Posterior cingulate gyrus (tissue), 11 donors: ENCODE measurements at regions not wholly inside any gene's neighbourhood (a gene's known extent, or its start where the extent isn't known, plus 50 kb on each side); places are given as distances from the start of the nearest gene placed in this dataset.

Source experiments
- DNase-seq, 10 donors: peaks; one replicate each; pipeline versions ENCODE4 v3.0.0 to v3.0.0-alpha.2; 2020 to 2021; ENCODE audit warnings: mixed read lengths in 3 of 10
- intact Hi-C: fragments of 100-400 bp; cut with DNase I; formaldehyde crosslinking; loops from one replicate; pipeline ENCODE4 v1.15.1; 2023

DNA sequence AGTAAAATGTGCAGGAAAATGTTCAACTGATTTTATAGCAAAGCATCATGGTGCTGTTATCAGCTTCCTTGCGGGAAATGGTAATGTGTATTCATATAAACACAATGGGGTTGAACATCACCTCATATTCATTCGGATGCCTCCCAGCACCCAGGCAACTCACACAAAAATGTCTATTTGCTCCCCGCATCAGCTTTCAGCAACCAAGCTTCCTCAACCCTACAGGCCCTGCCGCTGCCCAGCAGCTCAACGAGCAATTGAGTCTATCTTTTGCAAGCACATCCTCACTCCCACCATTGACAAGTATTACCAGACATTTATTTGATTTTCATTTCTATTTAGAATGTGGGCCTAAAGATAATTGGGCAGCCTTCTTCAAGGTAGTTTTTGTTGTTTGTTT, 2161.4 kb upstream of the PIK3C3 start:
- DNase-seq = no peak
- intact Hi-C loops = no loop called here

DNA sequence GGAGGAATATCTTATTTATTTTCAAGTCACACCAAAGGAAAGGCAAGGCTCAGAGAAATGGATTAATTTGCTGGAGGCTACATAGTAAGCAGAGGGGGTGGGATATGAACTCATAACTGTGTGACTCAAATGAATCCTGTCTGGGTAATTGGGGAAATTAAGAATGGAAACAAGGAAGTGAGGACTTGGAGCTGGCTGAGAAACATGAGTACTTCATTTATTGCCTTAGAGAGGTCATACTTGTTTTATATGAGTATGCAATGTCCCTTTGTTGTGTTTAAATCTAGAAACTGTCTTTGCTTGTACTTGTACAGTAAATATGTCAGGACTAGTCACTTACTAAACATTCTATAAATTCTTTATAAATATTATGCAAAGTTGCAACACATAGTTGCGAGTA, 2166.7 kb upstream of the PIK3C3 start:
- no peak for DNase-seq
- intact Hi-C loops = no loop called here

GRCh38 chr18:39786477-39786876, 2168.6 kb upstream of the PIK3C3 start:
- intact Hi-C loops = no loop called here
- no peak for DNase-seq

DNA sequence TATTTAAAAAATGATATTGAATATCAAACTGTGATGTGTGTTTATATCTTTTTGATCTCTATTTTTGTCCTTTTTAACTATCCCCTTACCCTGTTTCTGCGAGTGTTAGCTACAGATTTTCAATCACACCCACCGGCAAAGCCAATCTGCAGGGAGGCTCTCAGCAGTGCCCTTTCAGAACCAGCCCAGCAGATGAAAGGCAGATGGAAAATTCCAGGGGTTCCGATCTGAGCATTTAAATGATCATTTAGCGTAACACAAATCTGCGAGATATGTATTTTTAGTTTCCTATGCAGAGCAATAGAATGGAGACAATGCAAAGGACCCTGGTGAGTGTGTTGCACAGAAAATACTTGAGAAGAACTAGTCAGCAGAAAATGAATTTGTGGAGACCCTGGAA, 2170.5 kb upstream of the PIK3C3 start:
- intact Hi-C loops = no loop called here
- DNase-seq = no peak

- intact Hi-C loops = no loop called here
- peak in 3 of 10 donors; percentile 14 to 16 (median 14) for DNase-seq
These were observed 2173.5 kb upstream of the PIK3C3 start for GRCh38 chr18:39781565-39781964.

DNA sequence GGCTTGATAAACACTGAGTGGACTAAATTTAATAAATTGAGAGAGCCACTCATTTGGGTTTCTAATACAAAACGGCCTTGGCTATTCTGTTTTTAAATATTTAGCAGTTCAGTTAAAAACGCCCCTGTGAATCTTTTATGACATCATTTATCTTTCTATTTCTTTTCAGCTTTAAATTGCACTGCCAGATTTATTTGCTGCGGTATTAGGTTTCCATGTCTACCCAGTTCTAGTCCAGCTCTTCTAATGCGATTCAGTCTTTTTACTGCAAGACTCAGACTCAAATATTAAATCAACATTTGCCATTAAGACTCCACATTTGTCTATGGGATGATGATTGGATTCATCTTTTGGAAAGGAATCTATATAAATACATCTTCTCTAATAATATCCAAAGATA, 2174.3 kb upstream of the PIK3C3 start:
- DNase-seq = no peak
- intact Hi-C loops = no loop called here

DNA sequence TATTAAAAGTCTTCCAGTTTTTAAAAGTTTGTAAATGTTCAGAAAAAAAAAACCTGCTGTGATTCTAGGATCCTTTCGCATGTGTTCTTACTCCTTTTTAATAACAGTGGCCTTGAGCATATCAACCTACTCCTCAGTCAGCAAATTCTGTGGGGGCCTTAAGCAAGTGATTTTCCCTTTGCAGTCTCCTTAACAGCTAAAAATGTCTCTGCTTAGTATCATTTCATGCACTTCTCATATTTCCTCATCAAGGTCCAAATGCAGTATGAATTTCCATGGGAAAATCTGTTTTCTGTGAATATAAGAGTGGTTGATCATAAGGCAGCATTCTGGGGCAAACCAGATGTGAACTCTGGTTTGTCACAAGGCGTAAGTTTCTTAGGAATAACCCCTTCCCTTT, 2175.1 kb upstream of the PIK3C3 start:
- intact Hi-C loops = no loop called here

DNA sequence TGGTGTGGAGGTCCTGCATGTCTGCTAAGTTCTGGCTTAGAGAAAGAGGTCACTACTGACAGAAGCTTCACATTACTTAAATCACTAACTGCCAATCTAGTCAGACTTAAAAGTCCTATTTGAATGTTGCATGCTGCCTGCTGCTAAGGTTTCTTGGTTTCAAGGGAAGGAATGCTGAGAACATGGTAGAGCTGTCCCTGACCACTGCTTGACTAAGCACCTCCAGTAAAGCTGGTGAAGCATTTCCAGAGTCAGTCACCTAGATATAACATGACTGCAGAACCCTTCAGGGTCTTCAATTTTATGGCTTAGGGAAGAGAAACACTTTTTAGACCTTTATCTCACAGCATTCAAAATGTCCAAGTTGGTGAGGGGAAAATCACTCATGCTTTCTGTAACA, 2178.3 kb upstream of the PIK3C3 start:
- intact Hi-C loops = no loop called here
- no peak for DNase-seq

More for the DNA sequence above, 2175.1 kb upstream of the PIK3C3 start:
- no peak for DNase-seq

DNA sequence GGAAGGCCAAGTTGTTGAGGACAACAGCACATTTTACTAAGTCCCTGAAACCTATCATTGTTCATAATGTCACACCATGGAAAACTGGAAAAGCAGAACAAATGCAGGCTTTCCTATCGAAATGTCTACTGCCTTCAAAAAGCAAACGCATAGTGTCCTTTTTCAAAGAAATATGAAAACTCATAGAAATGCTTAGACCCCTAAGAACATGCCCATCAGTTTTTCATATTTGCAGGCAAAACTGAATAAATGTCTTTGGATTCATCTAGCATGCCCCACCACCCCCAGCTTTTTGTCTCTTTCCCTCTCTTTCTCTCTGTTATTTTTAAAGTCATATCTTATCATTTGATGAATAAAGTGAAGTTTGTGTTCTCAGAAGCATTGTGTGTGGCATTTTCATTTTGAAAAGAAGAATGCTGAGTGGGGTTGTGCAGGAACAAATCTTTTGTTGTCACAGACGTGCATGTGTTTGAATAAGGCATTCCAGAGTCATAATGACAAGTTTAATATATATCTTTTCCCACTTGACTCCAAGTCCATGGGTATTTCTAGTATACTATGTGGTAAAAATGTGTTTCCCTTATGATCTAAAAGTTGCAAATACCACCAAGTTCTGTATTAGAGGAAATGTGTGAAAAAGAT, 2180.0 kb upstream of the PIK3C3 start:
- no peak for DNase-seq
- intact Hi-C loops = no loop called here

- intact Hi-C loops = no loop called here
- DNase-seq = no peak
These were observed 2181.4 kb upstream of the PIK3C3 start for GRCh38 chr18:39773646-39774045.

DNA sequence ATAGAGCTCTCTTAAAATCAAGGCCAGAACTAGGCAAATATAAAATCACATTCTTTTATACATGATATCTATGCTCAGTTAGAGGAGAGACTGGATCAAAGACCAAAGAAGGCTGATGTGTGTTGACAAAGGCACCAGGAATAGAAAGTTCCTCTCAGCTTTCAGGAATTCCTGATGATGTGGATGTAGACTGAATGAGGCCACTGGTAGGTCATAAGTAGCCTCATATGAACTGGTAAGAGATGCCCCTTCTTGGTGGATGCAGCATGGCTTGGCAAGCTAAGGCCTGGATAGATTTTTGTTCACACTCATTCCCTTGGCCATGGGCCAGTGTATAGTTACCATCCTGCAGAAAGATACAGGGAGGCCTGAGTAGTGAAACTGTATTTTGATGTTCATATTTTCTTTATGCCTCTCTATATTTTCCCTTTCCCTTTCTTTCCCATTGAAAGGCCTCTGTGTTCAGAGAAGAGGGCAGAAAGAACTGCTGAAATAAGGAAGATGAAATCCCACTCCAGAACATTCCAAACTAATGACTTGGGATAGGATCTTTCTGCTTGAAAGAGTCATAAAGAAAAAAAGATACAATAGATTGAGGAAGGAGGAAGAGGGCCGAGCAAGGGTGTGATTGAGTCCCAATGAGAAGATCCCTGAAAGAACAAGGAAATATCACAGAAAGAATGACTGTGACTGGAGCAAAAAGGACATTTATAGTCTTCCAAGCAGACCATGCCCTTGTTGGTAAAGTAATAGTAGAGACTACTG, 2182.7 kb upstream of the PIK3C3 start:
- intact Hi-C loops = no loop called here
- no peak for DNase-seq

- DNase-seq = no peak
- intact Hi-C loops = no loop called here
These were observed 2184.6 kb upstream of the PIK3C3 start for GRCh38 chr18:39770399-39770798.

DNA sequence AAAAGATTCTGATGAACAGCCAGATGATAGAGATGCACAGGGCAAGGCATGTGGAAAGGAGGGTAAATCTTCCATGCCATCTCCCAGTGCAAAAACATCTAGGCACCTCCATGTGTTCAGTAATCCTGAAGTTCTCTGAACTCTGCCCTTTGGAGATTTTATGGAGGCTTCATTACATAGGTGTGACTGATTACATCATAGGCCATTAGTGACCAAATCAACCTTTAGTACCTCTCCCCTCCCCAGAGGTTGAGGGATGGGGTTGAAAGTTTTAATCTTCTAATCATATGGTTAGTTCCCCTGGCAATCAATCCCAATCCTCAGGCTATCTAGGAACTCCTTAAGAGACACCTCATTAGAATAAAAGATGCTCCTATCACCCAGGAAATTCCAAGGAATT, 2190.2 kb upstream of the PIK3C3 start:
- DNase-seq = no peak
- intact Hi-C loops = no loop called here

DNA sequence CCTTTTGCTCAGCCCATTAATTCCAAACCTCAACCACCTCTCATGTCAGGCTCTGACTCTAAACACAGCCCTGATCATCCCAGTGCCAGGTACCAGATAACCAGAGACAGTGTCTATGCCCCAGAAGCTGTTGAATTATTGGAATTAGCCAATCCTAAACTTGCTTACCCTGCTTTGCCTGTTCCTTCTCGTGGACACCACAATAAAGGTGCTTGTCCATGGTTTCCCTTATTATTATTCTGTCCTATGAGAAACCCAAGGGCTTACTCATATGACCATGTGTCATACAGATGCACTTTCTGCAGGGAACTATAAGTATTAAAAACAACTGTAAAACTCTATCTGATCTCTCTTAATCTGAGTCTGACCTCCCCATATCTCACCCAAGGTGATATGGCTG, 2193.8 kb upstream of the PIK3C3 start:
- DNase-seq = no peak
- intact Hi-C loops = no loop called here

DNA sequence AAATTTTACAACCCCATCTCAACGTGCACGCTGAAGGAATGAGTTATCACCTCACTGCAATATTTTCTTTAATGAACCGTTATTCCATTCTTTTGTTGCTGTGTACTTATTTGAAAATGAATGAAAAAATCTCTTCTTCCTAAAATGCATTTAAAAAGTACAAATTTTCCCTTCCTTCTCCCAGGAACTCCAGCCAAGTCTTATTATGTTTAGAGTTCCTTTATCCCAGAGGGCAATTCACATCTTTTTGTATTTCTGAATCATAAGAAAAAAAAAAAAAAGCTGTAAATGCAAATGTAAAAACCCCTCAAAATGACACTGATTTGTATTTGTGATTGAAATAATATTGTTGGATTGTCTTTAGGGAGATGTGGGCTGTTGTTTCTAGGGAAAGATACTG, 2194.3 kb upstream of the CELF4 start:
- intact Hi-C loops = no loop called here
- no peak for DNase-seq

DNA sequence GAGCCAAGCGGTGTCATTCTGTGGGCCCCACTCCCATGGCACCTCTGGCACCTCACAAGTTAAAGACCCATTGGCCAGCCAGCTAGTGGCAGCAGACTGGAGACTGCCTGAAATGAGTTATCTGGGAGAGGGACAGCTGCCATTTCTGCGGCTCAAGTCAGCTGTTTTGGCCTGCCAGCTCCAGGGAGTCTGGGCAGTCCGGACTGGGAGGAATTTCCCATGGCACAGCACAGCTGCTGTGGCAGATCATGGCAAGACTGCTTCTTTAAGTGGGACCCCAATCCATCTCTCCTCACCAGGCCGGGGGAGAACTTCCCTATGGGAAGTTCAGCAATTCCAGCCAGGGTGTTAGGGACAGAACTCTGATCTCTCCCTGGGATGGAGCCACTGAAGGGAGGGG, 2187.6 kb upstream of the CELF4 start:
- peak in 2 of 10 donors; percentile 55 to 65 for DNase-seq
- intact Hi-C loops = no loop called here

DNA sequence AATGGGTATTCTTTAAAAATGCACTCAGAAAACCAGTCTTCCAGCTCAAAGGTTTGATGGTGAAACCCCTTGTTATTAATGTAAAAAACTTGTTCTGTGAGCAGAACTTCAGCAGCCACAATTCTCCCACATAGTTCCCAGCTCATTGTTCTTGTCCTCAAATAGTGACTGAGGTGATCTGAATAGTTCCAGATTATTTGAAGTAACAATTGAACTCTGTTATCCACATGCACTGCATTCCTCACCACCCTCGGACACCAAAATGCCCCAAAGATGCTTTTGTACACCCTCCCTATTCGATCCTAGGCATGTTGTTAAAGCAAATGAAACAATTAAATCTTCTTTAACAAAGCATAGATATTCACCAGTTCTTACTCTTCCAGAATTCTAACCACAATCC, 2186.8 kb upstream of the CELF4 start:
- intact Hi-C loops = no loop called here
- DNase-seq = no peak

GRCh38 chr18:39751921-39752320, 2186.3 kb upstream of the CELF4 start:
- intact Hi-C loops = no loop called here
- no peak for DNase-seq

- intact Hi-C loops = no loop called here
- DNase-seq = no peak
These were observed 2185.6 kb upstream of the CELF4 start for GRCh38 chr18:39751161-39751560.

DNA sequence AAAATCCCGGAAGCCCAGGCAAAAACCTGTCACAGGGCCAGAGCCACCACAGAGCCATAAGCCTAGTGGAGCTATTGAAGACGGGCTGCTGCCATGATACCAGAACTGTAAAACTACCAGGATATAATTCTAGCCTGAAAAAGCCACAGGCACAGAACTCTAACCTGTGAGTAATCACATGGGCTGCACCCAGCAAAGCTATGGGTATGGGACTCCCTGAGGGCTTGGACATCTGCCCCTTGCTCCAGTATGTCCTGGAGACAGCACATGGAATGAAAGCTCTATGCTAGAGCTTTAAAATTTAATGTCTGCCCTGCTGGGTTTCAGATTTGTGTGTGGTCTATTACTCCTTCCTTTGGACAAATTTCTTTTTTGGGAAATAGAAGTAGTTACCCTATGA, 2183.6 kb upstream of the CELF4 start:
- intact Hi-C loops = no loop called here
- DNase-seq = no peak

DNA sequence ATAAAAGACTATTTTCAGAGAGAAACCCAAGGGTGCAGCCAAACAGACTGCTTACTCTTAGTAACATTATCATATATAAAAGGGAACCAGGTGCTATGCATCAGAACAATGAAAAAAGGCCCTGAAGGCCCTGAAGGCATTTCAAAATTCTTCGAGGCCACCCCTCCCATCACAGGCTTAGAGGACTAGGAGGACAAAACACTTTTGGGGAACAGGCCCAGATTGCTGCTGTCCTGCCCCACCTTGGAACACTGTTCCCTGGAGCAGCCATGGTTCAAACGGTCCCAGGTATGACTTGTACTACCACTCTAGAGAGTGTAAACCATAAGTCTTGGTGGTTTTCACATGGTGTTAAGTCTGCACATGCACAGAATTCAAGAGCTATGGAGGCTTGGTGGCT, 2183.1 kb upstream of the CELF4 start:
- DNase-seq = peak in 1 of 10 donors; percentile 17
- intact Hi-C loops = no loop called here

DNA sequence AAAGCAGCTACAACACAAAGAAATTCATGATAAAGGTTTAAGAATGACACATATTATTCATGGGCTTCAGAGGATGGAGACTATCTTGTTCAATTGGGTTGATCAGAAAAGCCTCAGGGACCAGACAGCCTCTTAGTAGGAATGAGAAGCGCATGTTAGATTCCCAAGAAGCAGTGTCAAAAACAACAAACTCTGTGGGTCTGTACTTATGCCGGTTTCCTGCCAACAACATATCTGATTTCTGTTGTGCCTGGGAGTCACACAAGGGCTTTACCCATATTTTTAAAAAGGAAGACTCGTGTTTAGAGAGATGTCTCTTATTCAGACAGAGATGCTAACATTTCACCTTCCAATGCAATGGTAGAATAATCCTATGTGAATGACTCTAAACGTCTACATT, 2180.6 kb upstream of the CELF4 start:
- intact Hi-C loops = no loop called here
- no peak for DNase-seq
